VCaP (cell line): ENCODE measurements at regions not wholly inside any gene's neighbourhood (a gene's known extent, or its start where the extent isn't known, plus 50 kb on each side); places are given as distances from the start of the nearest gene placed in this dataset.
"Not testable (repeated sequence)": the region's sequence is repeated elsewhere in the genome, so short reads cannot be mapped to it uniquely, and the experiment has no call there.

Experiments used
- H3K27ac ChIP-seq: fragments of 450-650 bp; 2 replicates; pipeline ENCODE4 v1.5.1; 2017
- TF ChIP-seq, protein P1 (sequence below): fragments of 450-650 bp; conservative IDR thresholded peaks from 2 replicates; pipeline ENCODE4 v1.5.1; 2017; ENCODE audit warnings: mild to moderate bottlenecking, moderate library complexity

GRCh38 chr14:104306450-104307040 is 168.2 kb downstream of the KIF26A start:
- TF ChIP-seq, protein P1, sequence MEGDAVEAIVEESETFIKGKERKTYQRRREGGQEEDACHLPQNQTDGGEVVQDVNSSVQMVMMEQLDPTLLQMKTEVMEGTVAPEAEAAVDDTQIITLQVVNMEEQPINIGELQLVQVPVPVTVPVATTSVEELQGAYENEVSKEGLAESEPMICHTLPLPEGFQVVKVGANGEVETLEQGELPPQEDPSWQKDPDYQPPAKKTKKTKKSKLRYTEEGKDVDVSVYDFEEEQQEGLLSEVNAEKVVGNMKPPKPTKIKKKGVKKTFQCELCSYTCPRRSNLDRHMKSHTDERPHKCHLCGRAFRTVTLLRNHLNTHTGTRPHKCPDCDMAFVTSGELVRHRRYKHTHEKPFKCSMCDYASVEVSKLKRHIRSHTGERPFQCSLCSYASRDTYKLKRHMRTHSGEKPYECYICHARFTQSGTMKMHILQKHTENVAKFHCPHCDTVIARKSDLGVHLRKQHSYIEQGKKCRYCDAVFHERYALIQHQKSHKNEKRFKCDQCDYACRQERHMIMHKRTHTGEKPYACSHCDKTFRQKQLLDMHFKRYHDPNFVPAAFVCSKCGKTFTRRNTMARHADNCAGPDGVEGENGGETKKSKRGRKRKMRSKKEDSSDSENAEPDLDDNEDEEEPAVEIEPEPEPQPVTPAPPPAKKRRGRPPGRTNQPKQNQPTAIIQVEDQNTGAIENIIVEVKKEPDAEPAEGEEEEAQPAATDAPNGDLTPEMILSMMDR = no peak
- H3K27ac ChIP-seq = no peak overlapping the region

DNA sequence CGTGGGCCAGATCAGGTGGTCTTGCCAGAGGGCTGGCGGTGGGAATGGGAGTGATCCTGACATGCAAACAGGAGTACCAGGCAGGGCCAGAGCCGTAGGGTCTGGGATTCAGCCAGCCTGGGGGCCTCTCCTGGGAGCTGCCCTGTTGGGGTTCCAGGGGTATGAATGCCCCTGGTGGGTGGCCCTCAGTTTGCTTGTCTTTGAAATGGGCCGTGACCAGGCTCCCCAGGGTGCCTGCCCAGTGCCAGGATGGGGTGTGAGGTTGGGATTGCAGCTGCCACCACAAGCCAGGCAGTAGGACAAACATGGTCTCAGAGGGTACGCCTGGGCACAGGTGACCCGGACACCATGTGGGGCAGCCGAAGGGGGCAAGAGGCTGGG is 168.8 kb downstream of the KIF26A start:
- TF ChIP-seq, protein P1 = no peak
- H3K27ac ChIP-seq = no peak overlapping the region

- no peak overlapping the region for H3K27ac ChIP-seq
- TF ChIP-seq, protein P1 = no peak
Observed at GRCh38 chr14:104307627-104308401, 169.4 kb downstream of the KIF26A start.

- H3K27ac ChIP-seq = not testable (repeated sequence)
Observed at GRCh38 chr14:104308534-104308933, 170.1 kb downstream of the KIF26A start.

DNA sequence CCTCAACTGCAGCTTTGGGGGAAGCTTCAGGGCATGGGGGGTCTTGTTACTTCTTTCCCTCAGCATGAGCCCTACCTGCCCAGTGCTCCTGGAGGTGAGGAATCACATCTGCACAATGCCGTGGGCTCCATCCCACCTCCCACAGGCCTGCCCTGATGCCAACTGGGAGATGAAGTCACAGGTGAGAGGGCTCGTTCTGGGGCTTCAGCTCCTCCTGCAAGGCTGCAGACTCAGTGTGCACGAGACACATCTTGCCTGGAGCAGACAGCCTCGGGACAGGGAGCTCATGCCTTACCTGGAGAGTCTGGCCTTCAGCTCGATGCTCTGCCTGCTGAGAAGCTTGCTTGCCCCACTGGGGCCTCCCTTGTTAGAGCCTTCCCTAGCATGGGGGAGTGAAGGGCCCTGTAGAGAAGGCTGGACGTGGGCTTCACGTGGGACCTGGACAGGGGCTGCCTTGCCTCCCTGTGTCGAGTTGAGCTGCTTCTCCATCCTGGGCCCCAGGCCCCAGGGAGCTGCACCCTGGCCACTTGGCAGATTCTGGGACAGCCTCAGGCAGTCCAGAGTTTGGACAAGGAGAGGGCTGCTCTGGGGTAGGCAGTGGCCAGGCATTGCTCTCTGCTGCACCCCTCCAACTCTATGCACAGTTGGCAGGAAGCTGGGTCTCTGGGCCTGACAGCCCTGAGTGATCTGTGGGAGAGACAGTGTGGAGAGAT is 171.4 kb downstream of the KIF26A start:
- no peak overlapping the region for H3K27ac ChIP-seq
- TF ChIP-seq, protein P1 = no peak

DNA sequence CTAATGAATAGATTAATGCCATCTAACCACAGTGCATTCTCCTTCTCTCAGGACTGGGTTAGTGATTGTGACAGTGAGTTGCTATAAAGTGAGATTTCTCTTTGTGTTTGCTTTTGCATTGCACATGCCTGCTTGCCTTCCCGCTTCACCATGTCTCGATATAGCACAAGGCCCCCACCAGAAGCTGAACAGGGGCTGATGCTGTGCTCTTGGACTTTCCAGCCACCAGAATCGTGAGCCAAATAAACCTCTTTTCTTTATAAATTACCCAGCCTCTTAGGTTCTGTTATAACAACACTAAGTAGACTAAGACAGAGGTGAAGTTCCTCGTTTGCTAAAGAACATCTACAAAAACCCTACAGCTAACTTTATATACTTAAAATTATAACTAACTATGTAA is 173.0 kb downstream of the KIF26A start:
- no peak overlapping the region for H3K27ac ChIP-seq
- TF ChIP-seq, protein P1 = no peak

DNA sequence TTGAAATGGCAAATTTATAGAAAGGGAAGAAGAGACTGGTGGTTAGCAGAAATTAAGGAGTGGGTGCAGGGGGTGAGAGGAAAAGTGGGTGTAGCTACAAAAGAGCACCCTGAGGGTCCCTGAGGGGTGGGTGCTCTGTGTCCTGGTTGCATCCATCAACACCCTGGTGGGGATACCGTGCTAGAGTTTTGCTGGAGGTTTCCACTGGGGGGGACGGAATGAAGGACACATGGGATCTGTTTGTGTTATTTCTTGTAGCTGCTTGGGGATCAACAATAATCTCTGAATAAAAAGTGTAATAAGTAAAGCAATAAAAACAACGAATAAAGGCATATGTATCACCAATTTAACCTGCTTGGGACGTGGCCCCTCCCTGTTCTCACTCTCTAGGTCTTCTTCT is 175.3 kb downstream of the KIF26A start:
- H3K27ac ChIP-seq = no peak overlapping the region
- TF ChIP-seq, protein P1 = no peak
